A204.1 (cell line): ENCODE measurements at regions not wholly inside any gene's neighbourhood (a gene's known extent, or its start where the extent isn't known, plus 50 kb on each side); places are given as distances from the start of the nearest gene placed in this dataset.
"Not testable (repeated sequence)": the region's sequence is repeated elsewhere in the genome, so short reads cannot be mapped to it uniquely, and the experiment has no call there.

Experiments used
- FAIRE-seq: peaks from 2 replicates; lab custom pipeline; 2012; peaks lifted over from hg19 to GRCh38; lab: Jason Lieb, UNC

GRCh38 chr2:35932276-35932963 is 423.2 kb upstream of the CRIM1 start:
- no peak for FAIRE-seq

DNA sequence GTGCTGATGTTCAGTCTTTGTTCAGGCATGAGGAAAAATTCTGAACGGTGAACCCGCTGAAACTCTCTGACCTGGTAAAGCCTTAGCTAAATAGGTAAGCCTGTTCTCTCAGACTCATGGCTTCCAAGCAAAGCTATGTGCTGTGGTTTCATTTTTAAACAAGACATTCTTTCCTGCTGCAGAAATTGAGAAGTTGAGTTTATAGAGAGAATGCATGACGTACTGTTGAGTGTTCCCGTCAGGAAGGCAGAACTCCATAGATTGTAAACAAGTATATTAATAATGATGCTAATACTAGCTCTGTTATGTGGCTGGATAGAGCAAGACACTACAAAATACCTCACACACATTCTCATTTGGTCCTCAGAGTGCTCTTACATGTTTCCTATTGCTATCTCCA is 424.0 kb upstream of the CRIM1 start:
- no peak for FAIRE-seq

GRCh38 chr2:35931115-35931514 is 424.5 kb upstream of the CRIM1 start:
- no peak for FAIRE-seq

DNA sequence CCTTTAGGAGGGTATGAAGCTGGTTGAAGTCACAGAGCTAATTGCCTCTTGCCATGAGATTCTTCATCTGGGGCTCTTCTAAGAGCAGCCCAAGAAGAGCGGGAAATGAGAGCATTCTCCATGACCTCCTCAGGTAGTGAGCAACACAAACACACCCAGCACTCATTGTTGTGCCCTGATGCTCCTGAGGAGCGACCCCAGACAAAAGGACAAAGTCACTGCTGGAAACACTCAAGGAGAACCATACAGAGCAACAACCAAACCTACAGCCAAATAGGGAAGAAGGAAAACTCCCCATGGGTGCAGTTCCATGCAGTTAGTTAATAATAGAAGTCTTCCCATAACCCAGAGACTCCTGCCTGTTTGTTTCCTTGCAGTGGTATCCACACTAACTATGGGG is 426.0 kb upstream of the CRIM1 start:
- no peak for FAIRE-seq

DNA sequence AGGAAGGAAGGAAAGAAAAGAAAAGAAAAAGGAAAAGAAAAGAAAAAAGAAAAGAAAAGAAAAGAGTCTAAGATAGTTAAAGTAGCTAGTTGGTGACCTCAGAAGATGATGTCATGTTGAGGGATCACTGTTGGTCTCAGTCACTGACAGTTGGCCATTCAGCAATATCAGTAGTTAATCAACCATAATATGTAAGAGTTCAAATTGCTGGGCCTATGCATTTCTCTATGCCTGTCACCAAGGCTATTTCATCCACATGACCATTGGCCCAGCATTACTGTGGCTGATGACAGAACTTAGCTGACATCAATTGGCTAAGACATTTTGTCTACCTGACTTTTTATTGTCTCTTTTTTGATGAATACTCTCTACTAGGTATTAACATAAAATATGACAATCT is 435.5 kb upstream of the CRIM1 start:
- no peak for FAIRE-seq

DNA sequence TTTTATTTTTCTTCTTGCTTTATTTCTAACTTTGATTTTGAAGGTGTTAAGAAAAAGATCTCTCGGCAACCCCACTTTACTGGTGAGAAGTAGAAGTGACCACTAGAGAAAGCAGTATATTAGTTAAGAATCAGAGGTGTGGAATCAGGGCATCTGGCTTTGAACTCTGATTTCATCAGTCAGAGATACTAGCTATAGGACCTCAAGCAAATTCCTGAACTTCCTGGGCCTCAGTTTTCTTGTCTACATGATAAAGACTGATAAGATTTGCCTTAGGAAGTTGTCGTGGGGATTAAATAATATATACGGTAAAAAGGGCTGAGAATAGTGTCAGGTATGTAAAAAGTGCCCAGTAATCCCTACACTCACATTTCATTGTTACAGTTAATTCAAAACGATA is 440.3 kb upstream of the CRIM1 start:
- FAIRE-seq = no peak

DNA sequence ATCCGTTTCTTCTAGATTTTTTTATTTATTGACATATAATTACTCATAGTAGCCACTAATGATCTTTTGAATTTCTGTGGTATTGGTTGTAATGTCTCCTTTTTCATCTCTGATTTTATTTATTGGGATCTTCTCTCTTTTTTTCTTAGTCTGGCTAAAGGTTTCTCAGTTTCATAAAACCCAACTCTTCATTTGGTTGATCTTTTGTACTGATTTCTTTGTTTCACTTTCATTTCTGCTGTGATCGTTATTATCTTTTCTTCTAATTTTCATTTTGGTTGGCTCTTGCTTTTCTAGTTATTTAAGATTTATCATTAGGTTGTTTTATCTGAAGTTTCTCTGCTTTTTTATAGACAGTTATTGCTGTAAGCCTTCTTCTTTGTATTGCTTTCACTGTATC is 463.6 kb upstream of the CRIM1 start:
- no peak for FAIRE-seq

DNA sequence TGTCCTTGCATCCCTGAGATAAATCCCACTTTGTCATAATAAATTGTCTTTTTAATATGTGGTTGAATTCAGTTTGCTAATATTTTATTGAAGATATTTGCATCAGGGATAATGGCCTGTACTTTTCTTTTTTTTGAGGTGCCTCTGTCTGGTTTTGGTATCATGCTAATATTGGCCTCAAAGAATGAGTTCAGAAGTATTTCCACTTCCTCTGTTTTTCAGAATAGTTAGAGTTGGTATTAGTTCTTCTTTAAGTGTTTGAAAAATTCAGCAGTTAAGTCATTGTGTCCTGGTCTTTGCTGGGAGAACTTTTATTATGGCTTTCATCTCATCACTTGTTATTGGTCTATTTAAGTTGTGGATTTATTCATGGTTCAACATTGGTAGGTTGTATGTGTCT is 464.1 kb upstream of the CRIM1 start:
- FAIRE-seq = no peak

DNA sequence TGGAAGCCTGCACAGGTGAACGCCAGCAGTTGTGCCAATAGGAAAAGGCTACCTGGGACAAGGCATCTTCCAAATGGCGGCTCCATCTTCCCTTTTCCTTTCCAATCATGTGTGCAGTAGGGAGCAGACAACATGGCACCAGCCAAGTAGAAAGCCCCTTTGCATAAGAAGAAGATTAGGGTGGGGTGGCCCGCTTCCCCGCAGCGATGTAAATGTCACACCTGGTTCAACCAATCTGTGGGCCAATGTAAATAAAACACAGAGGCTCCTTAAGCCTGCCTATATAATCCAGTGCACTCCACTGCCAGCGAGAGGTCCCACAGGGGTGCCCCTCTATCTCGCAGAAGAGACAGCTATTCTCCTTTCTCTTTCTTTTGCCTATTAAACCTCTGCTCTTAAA is 468.4 kb upstream of the CRIM1 start:
- FAIRE-seq = no peak

- no peak for FAIRE-seq
Measured at GRCh38 chr2:35873921-35874320, 481.7 kb upstream of the CRIM1 start.

- FAIRE-seq = no peak
Measured at GRCh38 chr2:35871672-35872071, 483.9 kb upstream of the CRIM1 start.

DNA sequence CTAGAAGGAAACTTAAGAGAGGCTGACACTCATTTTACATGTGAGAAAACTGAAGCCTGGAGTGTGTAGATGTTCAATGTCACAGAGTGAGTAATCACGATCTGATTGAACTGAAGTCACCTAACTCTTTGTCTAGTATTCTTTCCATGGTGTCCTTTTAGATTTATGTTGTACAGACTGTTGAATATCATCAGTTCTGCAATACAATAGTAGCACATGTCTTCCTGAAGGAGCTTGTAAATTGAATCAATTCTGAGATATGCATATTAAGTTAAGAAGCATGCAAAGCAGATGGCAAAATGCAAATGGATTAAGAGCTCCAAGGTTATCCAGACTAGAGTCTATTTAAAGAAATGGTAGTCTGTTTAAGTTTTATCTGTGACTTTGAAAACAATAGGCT is 484.9 kb upstream of the CRIM1 start:
- no peak for FAIRE-seq

DNA sequence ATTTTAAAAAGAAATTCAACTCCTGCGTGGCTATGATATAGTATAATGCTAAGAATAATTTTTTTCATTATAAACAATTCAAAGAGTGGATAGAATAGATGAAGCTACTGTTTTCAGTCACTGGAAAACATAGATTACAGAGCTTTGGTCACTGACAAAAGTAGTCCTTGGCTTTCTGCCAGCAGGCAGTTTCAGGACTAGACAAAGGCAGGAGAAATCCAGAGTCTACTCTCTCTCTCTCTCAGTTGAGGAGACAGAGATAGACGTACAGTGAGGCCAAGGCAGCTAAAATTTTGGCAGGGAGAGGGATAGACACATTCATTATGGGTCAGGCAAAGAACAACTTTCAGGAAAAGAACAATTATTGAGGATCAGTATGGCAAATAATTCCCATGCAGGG is 491.4 kb upstream of the CRIM1 start:
- FAIRE-seq = no peak

DNA sequence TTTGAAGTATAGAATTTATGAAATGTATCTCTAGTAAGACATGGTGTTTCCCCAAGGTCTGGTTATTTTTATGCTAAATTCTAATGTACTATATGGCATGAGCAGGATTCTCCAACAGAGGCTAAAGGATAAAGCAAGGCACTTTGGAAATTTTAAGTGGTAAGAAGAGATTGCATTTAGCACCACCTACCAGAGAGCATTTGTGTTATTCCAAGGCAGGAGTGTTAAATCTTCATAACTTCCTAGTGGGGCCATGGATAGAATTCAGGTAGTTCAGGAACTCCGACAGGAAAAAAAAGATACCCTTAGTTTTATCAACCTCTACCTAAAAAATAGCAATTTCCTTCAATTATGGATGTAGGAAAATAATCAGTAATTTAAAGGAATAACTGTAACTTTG is 497.4 kb upstream of the CRIM1 start:
- no peak for FAIRE-seq

DNA sequence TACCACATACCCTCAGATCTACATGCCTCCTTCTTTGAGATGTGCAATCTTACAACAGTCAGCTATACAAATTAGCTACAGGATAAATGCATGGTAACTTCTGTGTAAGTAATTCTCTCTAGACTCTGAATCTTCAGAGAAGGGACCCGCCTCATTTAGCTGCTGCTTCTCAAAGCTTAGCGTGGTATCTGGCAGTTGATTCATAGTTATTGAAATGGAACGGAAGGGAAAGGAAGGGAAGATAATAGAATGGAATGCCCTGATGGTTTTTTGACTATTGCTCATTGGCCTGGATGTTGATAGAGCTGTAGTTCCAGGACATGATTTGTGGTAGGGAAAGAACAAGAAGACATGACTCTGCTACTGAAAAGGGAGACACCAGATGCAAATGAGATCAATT is 498.1 kb upstream of the CRIM1 start:
- FAIRE-seq = no peak

DNA sequence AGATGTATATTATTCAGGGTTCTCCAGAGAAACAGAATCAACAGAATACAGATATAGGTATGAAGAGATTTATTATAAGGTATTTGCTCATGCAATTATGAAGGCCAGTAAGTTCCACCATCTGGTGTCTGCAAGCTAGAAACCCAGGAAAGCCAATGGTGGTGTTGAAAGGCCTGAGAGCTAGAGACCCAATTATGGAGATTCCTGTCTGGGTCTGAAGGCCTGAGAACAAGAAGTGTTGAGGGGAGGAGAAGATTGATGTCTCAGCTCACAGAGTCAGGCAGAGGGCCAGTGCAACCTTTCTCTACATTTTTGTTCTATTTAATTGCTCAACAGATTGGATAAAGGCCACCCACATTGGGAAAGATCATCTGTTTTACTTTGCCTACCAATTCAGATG is 524.2 kb upstream of the CRIM1 start:
- no peak for FAIRE-seq

GRCh38 chr2:35830833-35831232 is 524.7 kb upstream of the CRIM1 start:
- no peak for FAIRE-seq

DNA sequence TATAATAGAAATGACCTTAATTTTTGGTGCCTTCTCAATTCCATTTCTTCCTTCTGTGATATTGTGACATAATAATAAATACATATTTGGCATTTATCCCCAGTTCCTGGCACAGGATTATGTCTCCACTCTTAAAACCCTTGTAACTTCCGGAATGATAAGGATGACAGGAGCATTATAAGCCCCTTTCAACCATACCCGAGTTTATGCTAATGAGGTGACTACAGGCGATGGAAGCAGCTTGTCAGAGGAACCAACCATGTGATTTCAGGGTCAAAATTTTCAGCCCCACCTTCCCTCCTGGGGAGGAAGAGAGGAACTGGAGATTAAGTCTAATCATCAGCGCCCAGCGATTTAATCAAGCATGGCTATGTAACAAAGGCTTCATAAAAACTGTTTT is 528.5 kb upstream of the CRIM1 start:
- no peak for FAIRE-seq

DNA sequence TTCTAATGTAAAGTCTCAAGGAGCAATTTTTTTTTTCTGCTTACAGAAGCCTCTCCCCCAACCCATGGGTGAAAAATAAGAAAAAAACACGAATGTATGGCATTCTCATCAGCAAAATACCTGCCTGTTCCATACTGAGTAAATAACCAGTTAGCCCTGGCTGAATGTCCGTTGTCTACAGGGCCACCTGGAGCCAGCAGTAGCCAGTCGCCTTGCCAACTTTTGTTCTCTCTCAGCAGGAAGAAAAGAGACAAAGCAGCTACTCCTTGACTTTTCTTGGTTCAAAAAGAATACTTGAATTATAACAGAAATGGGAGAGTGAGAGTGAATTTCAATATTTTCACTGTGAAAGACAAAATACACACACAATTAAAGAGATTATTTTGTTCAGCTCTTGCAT is 532.9 kb upstream of the CRIM1 start:
- no peak for FAIRE-seq

GRCh38 chr2:35821675-35822074 is 533.9 kb upstream of the CRIM1 start:
- FAIRE-seq = no peak

DNA sequence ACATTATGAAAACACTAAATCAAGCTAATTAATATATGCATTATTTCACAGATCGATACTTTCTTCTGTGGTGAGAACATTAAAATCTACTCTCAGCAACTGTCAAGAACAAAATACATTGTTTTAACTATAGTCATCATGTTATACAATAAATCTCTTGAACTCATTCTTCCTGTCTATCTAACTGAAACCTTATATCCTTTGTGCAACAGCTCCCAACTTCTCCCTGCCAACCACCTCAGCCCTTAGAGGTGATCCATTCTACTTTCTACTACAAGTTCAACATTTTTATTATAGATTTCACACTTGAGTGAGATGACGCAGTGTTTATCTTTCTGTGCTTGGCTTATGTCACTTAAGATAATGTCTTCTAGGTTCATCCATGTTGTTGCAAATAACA is 535.2 kb upstream of the CRIM1 start:
- FAIRE-seq = no peak

- no peak for FAIRE-seq
Measured at GRCh38 chr2:35819033-35819432, 536.5 kb upstream of the CRIM1 start.

GRCh38 chr2:35818359-35818758 is 537.2 kb upstream of the CRIM1 start:
- not testable (repeated sequence) for FAIRE-seq

GRCh38 chr2:35814597-35814996 is 541.0 kb upstream of the CRIM1 start:
- FAIRE-seq = not testable (repeated sequence)

DNA sequence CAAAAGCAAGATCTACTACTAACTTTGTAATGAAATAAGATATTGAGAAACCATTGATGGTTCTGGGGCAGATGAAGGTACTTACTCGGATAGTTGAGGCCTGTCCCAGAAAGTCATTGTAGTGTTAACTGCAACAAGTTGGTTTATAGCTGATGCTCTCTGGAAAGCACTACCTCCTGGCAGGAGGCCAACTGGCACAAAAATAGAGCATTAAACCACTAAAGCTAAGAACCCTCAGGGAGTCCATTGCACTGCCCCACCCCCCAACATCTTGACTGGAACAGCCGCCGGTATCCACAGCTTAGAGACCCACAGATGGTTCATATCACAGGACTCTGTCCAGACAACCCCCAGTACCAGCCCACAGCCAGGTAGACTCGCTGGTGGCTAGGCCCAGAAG is 552.5 kb upstream of the CRIM1 start:
- FAIRE-seq = no peak
